DOHH2 (cell line): ENCODE measurements at regions not wholly inside any gene's neighbourhood (a gene's known extent, or its start where the extent isn't known, plus 50 kb on each side); places are given as distances from the start of the nearest gene placed in this dataset.

Experiments
- EZH2phosphoT487 ChIP-seq: fragments of 200-600 bp; sonication (generic); IDR thresholded peaks from 2 replicates; pipeline ENCODE4 v1.6.1; 2017; ENCODE audit warnings: borderline replicate concordance, mild to moderate bottlenecking, antibody characterized with exemption, low read length, moderate library complexity, mixed read lengths
- TF ChIP-seq, protein P1 (sequence below): fragments of 200-600 bp; sonication (generic); IDR thresholded peaks from one replicate; pipeline ENCODE4 v1.5.1; 2014; ENCODE audit warnings: antibody characterized with exemption, mild to moderate bottlenecking, low read depth, low read length; ENCODE audit not compliant: poor library complexity, severe bottlenecking

DNA sequence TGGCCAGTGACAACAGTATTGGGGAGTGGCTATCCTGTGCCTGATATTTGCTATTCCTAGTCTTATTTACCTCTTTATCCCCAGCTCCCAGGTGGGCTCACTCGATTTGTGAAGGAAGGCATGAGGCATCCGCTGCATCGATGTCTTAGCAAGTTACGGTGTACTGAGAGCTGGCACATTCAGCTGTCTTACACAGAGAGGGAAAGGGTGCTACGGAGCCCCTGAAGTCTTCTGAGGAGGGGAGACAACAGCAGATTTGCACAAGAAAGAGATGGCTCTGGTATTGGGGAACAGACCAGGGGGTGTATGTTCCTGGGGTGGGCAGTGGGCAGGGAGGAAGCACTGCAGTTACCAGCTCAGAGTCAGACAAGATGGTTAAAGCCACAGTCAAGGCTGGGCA lies 172.6 kb downstream of the FGF18 start:
- TF ChIP-seq, protein P1, sequence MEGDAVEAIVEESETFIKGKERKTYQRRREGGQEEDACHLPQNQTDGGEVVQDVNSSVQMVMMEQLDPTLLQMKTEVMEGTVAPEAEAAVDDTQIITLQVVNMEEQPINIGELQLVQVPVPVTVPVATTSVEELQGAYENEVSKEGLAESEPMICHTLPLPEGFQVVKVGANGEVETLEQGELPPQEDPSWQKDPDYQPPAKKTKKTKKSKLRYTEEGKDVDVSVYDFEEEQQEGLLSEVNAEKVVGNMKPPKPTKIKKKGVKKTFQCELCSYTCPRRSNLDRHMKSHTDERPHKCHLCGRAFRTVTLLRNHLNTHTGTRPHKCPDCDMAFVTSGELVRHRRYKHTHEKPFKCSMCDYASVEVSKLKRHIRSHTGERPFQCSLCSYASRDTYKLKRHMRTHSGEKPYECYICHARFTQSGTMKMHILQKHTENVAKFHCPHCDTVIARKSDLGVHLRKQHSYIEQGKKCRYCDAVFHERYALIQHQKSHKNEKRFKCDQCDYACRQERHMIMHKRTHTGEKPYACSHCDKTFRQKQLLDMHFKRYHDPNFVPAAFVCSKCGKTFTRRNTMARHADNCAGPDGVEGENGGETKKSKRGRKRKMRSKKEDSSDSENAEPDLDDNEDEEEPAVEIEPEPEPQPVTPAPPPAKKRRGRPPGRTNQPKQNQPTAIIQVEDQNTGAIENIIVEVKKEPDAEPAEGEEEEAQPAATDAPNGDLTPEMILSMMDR = no peak
- TF ChIP-seq EZH2phosphoT487 = no peak
